Keratinocyte (primary cell): ENCODE measurements at regions not wholly inside any gene's neighbourhood (a gene's known extent, or its start where the extent isn't known, plus 50 kb on each side); places are given as distances from the start of the nearest gene placed in this dataset.

Source experiments
- EZH2 ChIP-seq: IDR thresholded peaks from one replicate; pipeline ENCODE4 v1.6.1; 2012; ENCODE audit warnings: inconsistent platforms, mild to moderate bottlenecking, low read length, moderate library complexity
- TF ChIP-seq, protein P1 (sequence below), 3 experiments: IDR thresholded peaks in 1 of 3; conservative IDR thresholded peaks in 1 of 3; optimal IDR thresholded peaks in 1 of 3; 2 replicates in 2 of 3; 3 replicates in 1 of 3; pipeline versions ENCODE3 to v1.5.1; 2011; ENCODE audit warnings: low read length in 3 of 3, mild to moderate bottlenecking in 3 of 3, moderate library complexity in 2 of 3, control low read depth in 1 of 3, inconsistent platforms in 1 of 3; ENCODE audit not compliant: insufficient read depth in 2 of 3; ENCODE audit errors: extremely low read depth in 1 of 3

GRCh38 chrX:480861-481417 lies 94.2 kb upstream of the PPP2R3B start:
- TF ChIP-seq, protein P1, sequence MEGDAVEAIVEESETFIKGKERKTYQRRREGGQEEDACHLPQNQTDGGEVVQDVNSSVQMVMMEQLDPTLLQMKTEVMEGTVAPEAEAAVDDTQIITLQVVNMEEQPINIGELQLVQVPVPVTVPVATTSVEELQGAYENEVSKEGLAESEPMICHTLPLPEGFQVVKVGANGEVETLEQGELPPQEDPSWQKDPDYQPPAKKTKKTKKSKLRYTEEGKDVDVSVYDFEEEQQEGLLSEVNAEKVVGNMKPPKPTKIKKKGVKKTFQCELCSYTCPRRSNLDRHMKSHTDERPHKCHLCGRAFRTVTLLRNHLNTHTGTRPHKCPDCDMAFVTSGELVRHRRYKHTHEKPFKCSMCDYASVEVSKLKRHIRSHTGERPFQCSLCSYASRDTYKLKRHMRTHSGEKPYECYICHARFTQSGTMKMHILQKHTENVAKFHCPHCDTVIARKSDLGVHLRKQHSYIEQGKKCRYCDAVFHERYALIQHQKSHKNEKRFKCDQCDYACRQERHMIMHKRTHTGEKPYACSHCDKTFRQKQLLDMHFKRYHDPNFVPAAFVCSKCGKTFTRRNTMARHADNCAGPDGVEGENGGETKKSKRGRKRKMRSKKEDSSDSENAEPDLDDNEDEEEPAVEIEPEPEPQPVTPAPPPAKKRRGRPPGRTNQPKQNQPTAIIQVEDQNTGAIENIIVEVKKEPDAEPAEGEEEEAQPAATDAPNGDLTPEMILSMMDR (optimal IDR thresholded peaks at IDR 0.05 in 1 of 3, IDR thresholded peaks at IDR 0.05 in 1 of 3, conservative IDR thresholded peaks at IDR 0.05 in 1 of 3; ENCODE audit: extremely low read depth in 1 of 3, insufficient read depth in 2 of 3, low read length in 3 of 3), result no peak
- TF ChIP-seq EZH2, result no peak
